AG10803 (cell line): ENCODE measurements at regions not wholly inside any gene's neighbourhood (a gene's known extent, or its start where the extent isn't known, plus 50 kb on each side); places are given as distances from the start of the nearest gene placed in this dataset.

Experiments
- DNase-seq: peaks from one replicate; pipeline ENCODE4 v3.0.0; 2010; ENCODE audit warnings: low read depth
- H3K4me3 ChIP-seq: 2 replicates; pipeline ENCODE4 v1.5.1; 2011; ENCODE audit warnings: mild to moderate bottlenecking, low read length, control low read depth
- CTCF ChIP-seq: conservative IDR thresholded peaks from 2 replicates; pipeline ENCODE4 v1.5.1; 2011; ENCODE audit warnings: mild to moderate bottlenecking, low read length, control low read depth, inconsistent platforms

DNA sequence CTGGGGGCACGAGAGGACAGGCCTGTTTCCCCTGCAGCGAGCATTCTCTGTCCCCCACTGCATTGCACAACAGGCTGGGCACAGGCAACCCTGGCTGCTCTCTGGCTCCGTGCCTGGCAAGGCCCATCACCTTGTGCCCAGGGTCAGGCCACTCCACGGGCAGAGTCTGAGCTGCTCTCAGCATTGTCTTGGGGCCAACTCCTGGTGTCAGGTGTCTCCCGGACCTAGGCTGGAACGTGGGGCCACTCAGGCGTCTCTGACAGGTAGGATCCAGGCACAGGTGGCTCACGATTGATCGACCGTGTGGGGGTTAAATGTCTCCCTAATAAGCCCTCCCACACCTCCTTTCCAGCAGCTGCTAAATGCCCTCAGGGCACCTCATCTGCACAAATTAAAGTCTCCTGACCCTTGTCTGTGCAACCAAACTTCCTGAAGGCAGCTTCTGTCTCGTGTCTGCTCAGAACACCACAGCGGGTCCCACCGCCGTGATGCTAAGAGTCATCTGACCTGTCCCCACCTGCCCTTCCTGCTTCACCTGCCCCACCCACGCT lies 66.6 kb upstream of the GPC1 start:
- no peak overlapping the region for H3K4me3 ChIP-seq
- no peak for DNase-seq
- no peak for TF ChIP-seq CTCF

DNA sequence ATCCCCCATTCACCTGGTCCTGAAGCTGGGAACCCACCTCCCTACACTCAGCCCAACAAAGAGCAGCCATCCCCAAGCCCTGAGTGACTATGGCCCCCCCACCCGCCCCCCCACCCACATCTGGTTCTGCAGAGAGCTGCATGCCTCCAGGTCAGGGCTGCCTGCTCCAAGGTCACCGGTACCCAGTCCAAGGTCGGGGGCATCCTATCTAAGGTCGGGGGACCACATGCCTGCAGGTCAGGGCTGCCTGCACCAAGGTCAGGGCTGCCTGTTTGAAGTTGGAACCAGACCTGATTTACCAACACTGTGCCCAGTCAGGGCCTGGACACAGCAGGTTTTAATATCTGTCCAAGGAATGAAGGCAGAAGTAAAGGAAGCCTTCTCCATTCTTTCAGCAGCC lies 66.1 kb upstream of the GPC1 start:
- peak; percentile 16 for DNase-seq
- no peak overlapping the region for H3K4me3 ChIP-seq
- TF ChIP-seq CTCF, result no peak

DNA sequence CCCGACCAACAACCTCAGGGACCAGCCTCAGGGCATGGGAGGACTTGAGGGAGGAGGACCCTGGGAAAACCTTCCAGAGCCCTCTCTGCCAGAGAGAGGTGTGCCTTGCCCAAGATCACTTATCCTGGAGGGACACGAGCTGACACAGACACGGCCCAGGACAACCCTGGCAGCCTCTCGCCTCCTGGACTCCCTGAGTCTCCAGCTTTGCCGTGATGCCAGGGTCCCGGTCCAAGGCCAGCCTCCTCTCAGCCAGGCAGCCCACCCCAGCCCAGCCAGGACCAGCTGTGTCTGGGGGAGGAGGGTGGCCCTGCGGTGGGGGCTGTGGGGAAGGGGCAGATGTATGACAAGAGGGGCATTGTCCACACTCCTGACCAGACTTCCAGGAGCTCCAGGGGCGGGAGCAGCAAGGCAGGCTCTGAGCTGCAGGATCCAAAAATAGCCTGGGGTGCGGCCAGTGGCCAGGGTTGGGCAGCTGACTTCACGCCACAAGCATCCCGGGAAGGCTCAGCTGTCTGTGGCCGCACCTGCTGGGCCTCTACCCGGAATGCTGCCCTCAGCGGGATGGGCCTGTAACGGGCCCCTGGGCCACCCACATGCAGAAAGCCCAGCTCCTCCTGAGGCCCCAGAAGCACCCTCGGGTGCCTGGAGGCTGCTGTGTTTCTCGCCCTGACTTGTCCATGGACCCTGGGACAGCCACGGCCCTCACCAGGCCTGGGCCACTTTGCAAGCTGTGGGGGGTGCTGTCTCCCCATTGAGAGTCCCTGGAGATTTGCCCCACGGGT lies 65.5 kb upstream of the GPC1 start:
- peak; percentile 95 for DNase-seq

DNA sequence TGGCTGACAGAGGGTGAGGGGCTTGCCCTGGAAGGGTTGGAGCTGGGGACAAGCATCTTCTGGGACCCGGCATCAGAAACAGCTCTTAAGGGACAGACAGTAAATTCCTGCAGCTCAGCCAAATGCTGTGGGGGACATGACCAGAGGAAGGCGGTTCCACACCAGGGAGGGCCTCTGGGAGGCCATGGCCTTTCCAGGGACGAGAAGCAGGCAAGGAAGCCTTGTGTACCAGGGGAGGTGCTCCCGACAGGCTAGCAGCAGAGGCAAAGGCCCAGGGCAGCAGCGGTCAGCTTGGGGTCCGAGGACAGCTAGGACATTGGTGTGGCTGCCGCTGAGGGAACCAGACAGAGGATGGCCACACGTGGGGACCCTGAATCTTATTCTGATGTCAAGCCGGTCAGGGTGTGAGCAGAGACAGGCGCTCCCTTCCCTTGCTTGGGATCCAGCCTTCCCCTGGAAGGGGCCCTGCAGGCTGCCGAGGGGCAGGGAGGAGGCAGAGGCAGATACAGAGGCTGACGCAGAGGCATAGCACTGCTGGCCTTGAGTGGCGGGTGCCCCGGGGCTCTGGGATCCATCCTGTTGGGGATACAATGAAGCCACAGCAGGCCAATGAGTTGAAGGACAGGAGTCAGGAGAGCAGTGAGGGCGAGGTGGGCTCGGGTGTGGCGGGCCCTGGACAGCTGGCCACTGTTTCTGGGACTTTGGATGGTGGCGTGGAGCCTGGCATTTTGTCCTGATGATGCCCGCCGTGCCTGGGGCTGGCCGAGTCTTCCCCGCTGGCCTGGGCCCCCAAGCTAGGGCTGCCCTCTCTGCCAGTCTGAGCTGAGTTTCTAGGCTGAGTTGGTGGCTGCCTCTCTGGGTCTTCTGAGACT lies 64.1 kb upstream of the GPC1 start:
- no peak for DNase-seq
- H3K4me3 ChIP-seq, result no peak overlapping the region
- TF ChIP-seq CTCF, result no peak

More for the DNA sequence above, 65.5 kb upstream of the GPC1 start:
- peak overlapping the region; percentile 15; the same call in 1 of the 2 replicates for H3K4me3 ChIP-seq
- no peak for TF ChIP-seq CTCF

- TF ChIP-seq CTCF, result no peak
- H3K4me3 ChIP-seq, result no peak overlapping the region
- no peak for DNase-seq
Measured at GRCh38 chr2:240372101-240372500, 63.4 kb upstream of the GPC1 start.

DNA sequence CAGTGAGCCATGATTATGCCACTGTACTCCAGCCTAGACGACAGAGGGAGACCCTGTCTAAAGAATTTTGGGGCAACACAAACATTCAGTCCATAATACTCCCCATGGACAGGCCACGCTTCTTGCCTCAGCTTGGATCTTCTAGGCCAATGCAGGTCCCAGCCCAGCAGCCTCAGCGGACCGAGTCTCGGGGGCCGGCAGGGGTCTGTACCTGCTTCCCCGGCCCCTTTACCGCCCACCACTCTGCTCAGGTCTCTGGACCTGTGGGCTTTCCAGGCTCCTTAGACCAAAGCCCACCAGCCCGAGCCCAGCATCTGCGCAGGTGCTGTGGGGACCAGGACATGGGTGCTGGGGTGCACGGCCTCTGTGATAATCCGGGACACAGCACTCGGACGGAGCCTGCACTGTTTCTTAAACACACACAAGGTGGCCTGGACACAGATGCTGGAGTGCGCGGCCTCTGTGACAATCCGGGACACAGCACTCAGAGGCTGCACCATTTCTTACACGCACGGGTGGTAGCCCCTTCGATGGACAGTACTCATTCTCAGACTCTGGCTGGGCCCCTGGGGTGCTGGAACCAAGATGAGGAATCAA lies 62.1 kb upstream of the GPC1 start:
- TF ChIP-seq CTCF, result no peak
- no peak overlapping the region for H3K4me3 ChIP-seq
- no peak for DNase-seq
